Activated naive CD8-positive, alpha-beta T cell treated with anti-CD3 and anti-CD28 coated beads for 36 hours (primary cell): ENCODE measurements at regions not wholly inside any gene's neighbourhood (a gene's known extent, or its start where the extent isn't known, plus 50 kb on each side); places are given as distances from the start of the nearest gene placed in this dataset.

Experiments used
- DNase-seq: peaks from one replicate; pipeline ENCODE4 v3.0.0; 2021
- H3K27ac Mint-ChIP-seq: one replicate; pipeline ENCODE4 v1.8.0; 2022; ENCODE audit warnings: mild to moderate bottlenecking, moderate library complexity, mixed read lengths
- H3K27me3 Mint-ChIP-seq: one replicate; pipeline ENCODE4 v1.8.0; 2022; ENCODE audit warnings: mild to moderate bottlenecking, mixed read lengths
- H3K36me3 Mint-ChIP-seq: one replicate; pipeline ENCODE4 v1.8.0; 2021; ENCODE audit warnings: mild to moderate bottlenecking, mixed read lengths
- H3K4me1 Mint-ChIP-seq: one replicate; pipeline ENCODE4 v1.8.0; 2021; ENCODE audit warnings: mixed read lengths
- H3K4me3 Mint-ChIP-seq: one replicate; pipeline ENCODE4 v1.8.0; 2022; ENCODE audit warnings: mild to moderate bottlenecking, moderate library complexity, mixed read lengths
- H3K9me3 Mint-ChIP-seq: one replicate; pipeline ENCODE4 v1.8.0; 2022; ENCODE audit warnings: mixed read lengths

DNA sequence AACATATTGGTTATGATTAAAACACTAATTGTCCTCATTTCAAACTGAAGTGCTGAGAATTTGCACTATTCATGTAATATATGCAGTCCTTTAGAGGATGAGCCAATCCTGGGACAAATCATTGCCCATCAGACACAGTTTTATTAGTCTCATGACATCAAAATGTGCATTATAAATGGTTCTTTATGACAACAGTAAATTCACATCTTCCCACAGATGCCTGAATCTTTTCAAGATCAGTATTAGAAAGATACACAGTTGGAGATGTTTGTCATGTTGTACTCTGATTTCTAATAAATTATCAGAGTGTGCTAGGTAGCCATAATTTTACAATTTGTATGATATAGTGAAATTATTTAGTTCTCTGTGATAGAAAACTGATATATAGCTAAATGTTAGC, 813.5 kb downstream of the FAM181B start:
- H3K4me3 Mint-ChIP-seq: no peak overlapping the region
- H3K27me3 Mint-ChIP-seq: no peaks in the 10 kb centered on the region
- no peaks in the 10 kb centered on the region for H3K4me1 Mint-ChIP-seq
- no peaks in the 10 kb centered on the region for H3K36me3 Mint-ChIP-seq
- DNase-seq: no peak
- no peaks in the 10 kb centered on the region for H3K9me3 Mint-ChIP-seq
- H3K27ac Mint-ChIP-seq: no peak overlapping the region

DNA sequence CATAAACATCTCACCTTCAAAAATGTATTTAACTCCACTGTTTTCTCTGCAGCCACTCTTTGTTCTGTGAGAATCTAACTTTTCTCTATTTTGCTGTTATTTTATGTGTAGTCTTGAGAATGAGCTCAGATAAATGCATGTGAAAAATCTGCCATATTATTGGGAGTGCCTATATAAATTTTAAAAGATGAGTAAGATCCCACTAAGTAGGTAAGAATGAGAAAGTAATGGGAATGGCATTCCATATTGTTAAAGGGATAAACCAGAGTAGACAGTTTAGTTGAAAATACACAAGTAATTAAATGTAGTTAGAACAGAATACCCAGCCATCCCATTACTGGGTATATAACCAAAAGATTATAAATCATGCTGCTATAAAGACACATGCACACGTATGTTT, 817.2 kb downstream of the FAM181B start:
- DNase-seq: no peak
- Mint-ChIP-seq H3K27me3 (no peaks in the 10 kb centered on the region), H3K27ac (no peak overlapping the region), H3K4me1 (peaks cover 5% of the 10 kb centered on the region), H3K4me3 (no peak overlapping the region), H3K36me3 (no peaks in the 10 kb centered on the region), H3K9me3 (peaks cover 1% of the 10 kb centered on the region)

DNA sequence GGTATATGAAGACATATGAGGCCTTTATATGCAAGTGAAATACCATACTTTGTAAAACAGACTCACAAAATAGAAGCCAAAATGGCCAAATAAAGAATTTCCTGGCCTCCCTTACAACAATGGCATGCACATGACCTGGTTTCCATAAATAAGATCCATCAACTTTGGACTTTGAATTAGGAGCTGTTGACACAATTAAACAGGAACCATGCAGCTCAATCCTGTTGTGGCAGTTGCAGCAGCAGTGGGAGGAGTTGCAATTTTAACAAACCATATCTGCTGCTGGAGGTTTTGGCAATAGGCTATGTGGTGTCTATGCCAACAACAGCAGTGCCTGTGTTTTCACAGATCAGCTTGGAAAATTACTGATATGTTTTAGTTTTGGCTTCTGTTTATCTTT, 818.6 kb downstream of the FAM181B start:
- no peaks in the 10 kb centered on the region for H3K36me3 Mint-ChIP-seq
- DNase-seq: no peak
- no peak overlapping the region for H3K27ac Mint-ChIP-seq
- peaks cover 5% of the 10 kb centered on the region for H3K4me1 Mint-ChIP-seq
- no peaks in the 10 kb centered on the region for H3K27me3 Mint-ChIP-seq
- H3K4me3 Mint-ChIP-seq: no peak overlapping the region
- peaks cover 1% of the 10 kb centered on the region for H3K9me3 Mint-ChIP-seq

DNA sequence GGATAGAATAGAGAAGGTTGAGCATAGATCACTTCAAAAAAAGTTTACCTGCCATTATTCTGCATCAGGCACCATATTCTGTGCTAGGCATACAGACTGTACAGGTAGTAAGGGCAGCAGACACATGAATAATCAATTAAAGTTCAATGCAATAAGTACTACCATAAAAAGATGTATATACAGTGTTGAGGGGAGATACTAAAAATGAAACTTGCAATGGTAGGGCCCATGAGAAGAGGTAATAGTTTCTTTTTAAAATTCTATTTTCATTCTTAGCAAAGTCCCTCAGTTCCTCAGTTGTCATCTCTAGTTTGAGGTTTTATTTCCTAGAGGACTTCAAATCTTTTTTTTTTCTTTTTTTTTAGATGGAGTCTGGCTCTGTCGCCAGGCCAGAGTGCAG, 819.9 kb downstream of the FAM181B start:
- DNase-seq: no peak
- H3K27ac Mint-ChIP-seq: no peak overlapping the region
- H3K9me3 Mint-ChIP-seq: peaks cover 1% of the 10 kb centered on the region
- no peak overlapping the region for H3K4me3 Mint-ChIP-seq
- H3K27me3 Mint-ChIP-seq: no peaks in the 10 kb centered on the region
- no peaks in the 10 kb centered on the region for H3K36me3 Mint-ChIP-seq
- H3K4me1 Mint-ChIP-seq: peaks cover 5% of the 10 kb centered on the region

DNA sequence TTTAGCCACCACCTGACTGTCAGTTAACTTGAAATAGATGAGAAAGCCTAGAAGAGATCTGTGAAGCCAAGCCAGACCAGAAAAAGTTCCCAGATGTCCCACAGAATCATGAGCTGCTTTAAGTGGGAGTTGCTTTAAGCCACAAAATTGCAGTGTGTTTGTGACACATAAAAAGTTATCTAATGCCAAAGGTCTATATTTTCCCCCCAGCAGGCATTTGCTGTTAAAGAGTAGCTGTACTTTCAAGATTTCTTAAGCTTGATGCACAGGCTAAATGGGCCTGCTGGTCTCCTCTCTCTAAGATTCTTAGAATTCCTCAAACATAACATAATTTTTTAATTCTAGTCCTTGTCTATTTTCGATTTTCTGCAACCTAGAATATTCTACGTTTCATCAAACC, 825.7 kb downstream of the FAM181B start:
- no peak for DNase-seq
- no peaks in the 10 kb centered on the region for H3K9me3 Mint-ChIP-seq
- H3K36me3 Mint-ChIP-seq: no peaks in the 10 kb centered on the region
- H3K4me3 Mint-ChIP-seq: no peak overlapping the region
- no peak overlapping the region for H3K27ac Mint-ChIP-seq
- no peaks in the 10 kb centered on the region for H3K27me3 Mint-ChIP-seq
- peaks cover 2% of the 10 kb centered on the region for H3K4me1 Mint-ChIP-seq

DNA sequence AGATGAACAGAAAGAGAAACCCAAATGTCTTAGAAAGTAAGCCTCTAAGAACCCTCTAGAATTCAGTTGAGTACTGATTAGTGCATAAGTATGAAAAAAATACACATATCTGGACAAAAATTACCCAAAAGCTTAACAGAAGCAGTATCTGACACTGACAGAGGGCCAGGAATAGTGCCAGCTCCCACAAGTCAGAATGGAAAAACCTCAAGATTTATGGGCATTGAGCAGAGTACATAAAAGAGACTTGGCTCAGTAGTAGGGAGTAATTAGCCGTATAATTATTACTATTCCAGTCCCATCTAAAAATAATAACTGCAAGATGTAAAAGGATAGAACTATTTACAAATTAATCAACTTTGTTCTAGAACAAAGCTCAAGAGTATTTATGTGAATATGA, 834.5 kb downstream of the FAM181B start:
- Mint-ChIP-seq H3K27ac (no peak overlapping the region), H3K9me3 (no peaks in the 10 kb centered on the region), H3K27me3 (no peaks in the 10 kb centered on the region), H3K36me3 (no peaks in the 10 kb centered on the region), H3K4me1 (no peaks in the 10 kb centered on the region), H3K4me3 (no peak overlapping the region)
- no peak for DNase-seq

DNA sequence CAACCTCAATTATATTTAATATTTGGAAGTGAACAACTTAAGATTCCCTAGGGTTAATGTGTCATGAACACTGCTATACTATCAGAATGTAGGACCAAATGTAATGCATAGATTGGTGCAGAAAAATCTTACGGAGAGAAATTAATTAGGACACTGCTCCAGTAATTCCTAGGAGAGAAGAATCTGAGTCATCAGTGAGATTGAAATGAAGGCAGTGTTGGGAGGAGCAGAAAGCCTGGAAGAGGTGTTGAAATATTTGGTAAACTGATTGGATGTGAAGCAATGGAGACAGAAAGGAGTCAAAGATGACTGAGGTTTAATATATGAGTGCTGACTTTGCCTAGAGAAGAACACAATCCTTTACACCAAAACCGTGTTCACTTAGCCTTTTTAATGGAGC, 836.0 kb downstream of the FAM181B start:
- H3K4me1 Mint-ChIP-seq: no peaks in the 10 kb centered on the region
- H3K36me3 Mint-ChIP-seq: no peaks in the 10 kb centered on the region
- H3K27ac Mint-ChIP-seq: no peak overlapping the region
- no peaks in the 10 kb centered on the region for H3K9me3 Mint-ChIP-seq
- H3K4me3 Mint-ChIP-seq: no peak overlapping the region
- DNase-seq: no peak
- no peaks in the 10 kb centered on the region for H3K27me3 Mint-ChIP-seq

DNA sequence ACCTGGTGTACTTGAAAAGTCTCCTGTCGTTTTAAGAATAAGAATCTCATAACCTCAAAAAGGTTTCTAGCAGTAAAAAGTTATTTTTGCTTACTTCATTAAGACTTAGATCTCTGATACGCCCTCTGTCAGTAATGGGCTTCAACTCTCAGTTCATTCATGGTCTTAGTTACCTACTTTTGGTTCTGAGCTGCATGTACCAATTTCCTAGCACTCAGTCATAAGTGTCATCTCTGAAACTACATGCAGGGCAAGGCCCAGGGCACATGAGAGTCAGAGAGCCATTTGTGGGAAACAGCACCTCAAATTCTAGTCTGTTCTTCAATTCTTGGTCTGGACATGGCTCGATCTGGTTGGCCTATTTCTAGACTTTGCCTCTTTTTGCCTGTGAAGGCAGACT, 838.4 kb downstream of the FAM181B start:
- Mint-ChIP-seq H3K4me3 (no peak overlapping the region), H3K27ac (no peak overlapping the region), H3K27me3 (no peaks in the 10 kb centered on the region)

DNA sequence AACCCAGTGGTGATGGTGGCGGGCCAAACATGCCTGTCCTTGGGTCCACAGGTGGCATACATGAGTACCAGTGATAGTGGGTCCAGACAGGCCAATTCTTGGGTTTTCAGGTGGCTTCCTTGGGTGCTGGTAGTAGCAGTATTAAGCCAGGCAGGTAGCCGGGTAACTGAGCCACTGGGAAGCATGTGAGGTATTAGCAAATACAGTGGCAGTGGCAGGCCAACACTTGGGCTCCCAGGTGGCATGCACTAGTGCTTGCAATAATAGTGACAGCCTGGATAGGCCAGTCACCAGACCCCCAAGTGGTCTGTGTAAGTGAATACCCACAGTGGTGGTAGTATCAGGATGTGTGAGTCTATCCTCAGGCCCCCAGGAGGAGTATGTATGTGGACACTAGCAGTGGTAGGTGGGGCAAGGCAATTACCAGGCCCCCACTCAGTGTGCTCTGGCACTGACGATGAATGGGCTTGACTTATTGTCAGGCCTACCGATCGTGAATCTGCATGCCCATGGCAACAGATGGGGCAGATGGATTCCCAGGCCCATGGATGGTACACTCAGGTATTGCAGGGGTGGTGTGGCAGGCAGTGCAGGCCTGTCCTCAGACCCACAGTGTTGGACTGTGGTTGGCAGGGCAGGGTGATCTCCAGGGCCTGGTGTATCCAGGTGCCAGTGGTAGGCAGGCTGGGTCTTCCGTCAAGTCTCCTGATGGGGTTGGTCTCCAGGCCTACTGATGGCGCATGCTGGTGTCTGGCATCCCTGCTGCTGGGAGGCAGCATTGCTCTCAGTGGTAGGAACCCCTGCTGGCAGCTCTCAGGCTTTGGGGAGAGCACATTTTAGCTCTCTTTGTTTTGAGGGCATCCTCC, 840.7 kb downstream of the FAM181B start:
- DNase-seq: no peak
- H3K36me3 Mint-ChIP-seq: no peaks in the 10 kb centered on the region
- peaks cover 7% of the 10 kb centered on the region for H3K9me3 Mint-ChIP-seq
- no peaks in the 10 kb centered on the region for H3K4me1 Mint-ChIP-seq
- no peak overlapping the region for H3K27ac Mint-ChIP-seq
- H3K4me3 Mint-ChIP-seq: no peak overlapping the region
- H3K27me3 Mint-ChIP-seq: no peaks in the 10 kb centered on the region

More for the DNA sequence above, 838.4 kb downstream of the FAM181B start:
- Mint-ChIP-seq H3K9me3 (peaks cover 3% of the 10 kb centered on the region), H3K4me1 (no peaks in the 10 kb centered on the region), H3K36me3 (no peaks in the 10 kb centered on the region)
- DNase-seq: no peak

DNA sequence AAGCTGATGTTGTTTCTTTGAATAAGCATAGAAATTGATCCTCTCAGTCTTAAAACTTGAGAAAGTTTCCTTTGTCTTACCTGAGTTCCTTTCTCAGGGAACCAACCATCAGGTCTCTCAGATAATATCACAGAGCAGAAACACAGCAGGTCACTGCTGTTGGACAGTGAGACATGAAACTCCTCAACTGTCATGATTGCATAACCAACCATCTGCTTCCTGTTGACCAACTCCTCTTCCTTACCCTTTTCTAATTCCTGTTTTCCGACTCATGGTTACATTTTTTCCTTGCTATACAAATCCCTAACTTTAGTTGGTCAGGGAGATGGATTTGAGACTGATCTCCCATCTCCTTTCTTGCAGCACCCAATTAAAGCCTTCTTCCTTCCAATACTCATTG, 845.3 kb downstream of the FAM181B start:
- Mint-ChIP-seq H3K36me3 (peaks cover 3% of the 10 kb centered on the region), H3K27me3 (no peaks in the 10 kb centered on the region), H3K4me1 (peaks cover 9% of the 10 kb centered on the region), H3K4me3 (no peak overlapping the region), H3K9me3 (peaks cover 11% of the 10 kb centered on the region), H3K27ac (no peak overlapping the region)
- DNase-seq: no peak

DNA sequence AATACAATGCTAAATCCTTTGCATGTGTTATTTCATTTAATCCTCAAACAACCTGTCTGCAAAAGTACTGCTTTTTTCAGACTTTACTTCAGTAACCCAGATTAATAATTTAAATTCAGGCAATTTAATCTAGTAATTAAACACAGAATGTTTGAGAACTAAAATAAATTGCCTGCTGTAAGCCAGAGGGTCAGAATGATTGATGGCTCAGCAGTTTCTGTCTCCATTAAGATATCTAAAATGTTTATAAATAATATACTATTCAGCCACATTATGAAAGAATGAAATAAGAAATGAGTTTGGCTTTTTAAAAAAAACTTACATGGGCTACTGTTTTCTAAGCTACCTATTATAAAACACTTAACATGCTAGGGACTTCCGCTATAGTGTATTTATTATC, 846.0 kb downstream of the FAM181B start:
- Mint-ChIP-seq H3K27me3 (no peaks in the 10 kb centered on the region), H3K9me3 (peaks cover 11% of the 10 kb centered on the region), H3K27ac (no peak overlapping the region), H3K4me3 (no peak overlapping the region), H3K4me1 (peaks cover 9% of the 10 kb centered on the region), H3K36me3 (peaks cover 3% of the 10 kb centered on the region)
- DNase-seq: no peak

DNA sequence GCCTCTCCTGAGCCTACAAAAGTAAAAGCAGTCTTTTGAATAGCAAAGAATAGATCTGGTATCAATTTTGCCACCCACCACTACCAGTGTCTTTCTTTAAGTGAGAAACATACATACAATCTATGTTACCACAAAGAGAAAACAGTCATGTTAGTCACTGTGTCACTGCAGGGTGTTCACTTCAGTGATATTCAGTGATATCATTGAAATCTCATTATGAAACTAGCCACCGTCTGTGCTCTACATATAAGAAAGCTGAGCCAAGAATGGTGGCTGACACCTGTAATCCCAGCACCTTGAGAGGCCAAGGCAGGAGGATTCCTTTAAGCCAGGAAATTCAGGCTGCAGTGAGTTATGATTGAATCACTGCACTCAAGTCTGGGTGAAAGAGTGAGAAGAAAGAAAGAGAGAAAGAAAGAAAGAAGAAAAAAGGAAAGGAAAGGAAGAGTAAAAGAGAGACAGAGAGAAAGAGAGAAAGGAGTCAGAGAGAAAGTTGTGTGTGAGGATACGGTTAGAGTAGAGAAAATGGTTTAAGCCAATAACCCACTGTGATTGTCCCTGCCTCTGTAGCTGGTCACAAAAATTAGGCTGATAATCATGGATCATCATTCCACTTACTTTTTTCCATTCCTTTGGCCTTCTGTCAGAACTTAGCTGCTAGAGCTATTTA, 847.1 kb downstream of the FAM181B start:
- no peak for DNase-seq
- Mint-ChIP-seq H3K27ac (no peak overlapping the region), H3K27me3 (no peaks in the 10 kb centered on the region), H3K4me1 (peaks cover 9% of the 10 kb centered on the region), H3K4me3 (no peak overlapping the region), H3K36me3 (peaks cover 3% of the 10 kb centered on the region), H3K9me3 (peaks cover 9% of the 10 kb centered on the region)

DNA sequence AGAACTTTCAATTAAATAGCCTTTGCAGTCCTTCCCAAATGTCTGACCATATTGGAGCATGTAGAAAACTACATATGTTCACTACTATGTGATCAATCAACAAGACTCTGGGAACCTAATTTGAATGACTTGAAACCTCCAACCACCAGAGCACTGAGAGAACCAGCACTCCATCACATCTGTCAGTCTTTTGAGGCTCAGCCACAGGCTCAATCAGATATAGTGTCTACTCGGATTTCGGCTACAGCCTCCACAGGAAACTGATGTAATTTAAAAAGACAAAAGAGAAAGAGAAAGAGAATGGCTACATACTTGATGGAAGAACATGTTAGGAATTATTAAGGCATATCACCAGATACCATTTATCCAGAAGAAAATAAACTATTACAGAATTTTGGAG, 859.0 kb downstream of the FAM181B start:
- Mint-ChIP-seq H3K9me3 (peaks cover 4% of the 10 kb centered on the region), H3K4me1 (peaks cover 48% of the 10 kb centered on the region)

DNA sequence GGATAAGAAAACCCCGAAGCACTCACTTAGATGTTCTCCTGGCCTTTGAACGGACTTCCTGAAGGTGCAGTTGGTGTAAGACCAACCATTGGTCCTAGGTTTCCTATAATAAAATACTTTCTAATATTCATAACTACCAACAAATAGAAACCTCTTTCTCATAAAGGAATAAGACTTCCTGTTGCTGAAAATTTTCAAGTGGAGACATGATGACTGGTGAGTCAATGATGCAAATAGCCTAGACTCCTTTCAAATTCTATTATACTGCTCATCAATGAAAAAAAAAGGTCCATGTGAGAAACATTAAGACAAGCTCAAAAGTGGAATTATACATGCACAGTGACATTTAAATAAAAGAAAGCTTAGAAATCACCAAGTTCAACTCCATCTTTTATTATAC, 862.8 kb downstream of the FAM181B start:
- H3K36me3 Mint-ChIP-seq: peaks cover 21% of the 10 kb centered on the region
- H3K4me3 Mint-ChIP-seq: peak overlapping the region; percentile 75
- H3K27ac Mint-ChIP-seq: peak overlapping the region; percentile 90
- peaks cover 10% of the 10 kb centered on the region for H3K9me3 Mint-ChIP-seq
- H3K27me3 Mint-ChIP-seq: peaks cover 4% of the 10 kb centered on the region
- peaks cover 59% of the 10 kb centered on the region for H3K4me1 Mint-ChIP-seq
- no peak for DNase-seq

More for the DNA sequence above, 859.0 kb downstream of the FAM181B start:
- Mint-ChIP-seq H3K36me3 (peaks cover 9% of the 10 kb centered on the region), H3K27ac (peak overlapping the region; percentile 72), H3K4me3 (peak overlapping the region; percentile 57), H3K27me3 (peaks cover 2% of the 10 kb centered on the region)
- peak; percentile 8 for DNase-seq

DNA sequence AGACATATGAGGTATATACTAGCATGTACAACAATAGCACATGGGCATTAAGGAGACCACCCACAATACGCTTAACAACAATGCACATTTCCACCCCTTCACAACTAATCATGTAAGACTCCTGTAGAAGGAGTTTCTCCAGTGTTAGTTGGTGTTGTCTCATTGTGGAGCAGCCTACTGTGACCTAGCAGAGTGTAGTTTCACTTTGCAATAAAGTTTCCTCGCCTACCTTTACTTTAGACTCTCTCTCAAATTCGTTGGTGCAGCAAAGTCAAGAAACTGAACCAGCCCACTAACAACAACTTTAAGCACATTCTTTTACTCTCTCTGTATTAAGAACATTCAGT, 863.6 kb downstream of the FAM181B start:
- Mint-ChIP-seq H3K9me3 (peaks cover 10% of the 10 kb centered on the region), H3K4me3 (peak overlapping the region; percentile 75), H3K4me1 (peaks cover 51% of the 10 kb centered on the region), H3K27ac (peak overlapping the region; percentile 90), H3K36me3 (peaks cover 15% of the 10 kb centered on the region), H3K27me3 (peaks cover 4% of the 10 kb centered on the region)
- peak; percentile 16 for DNase-seq
